GM18519 (cell line): ENCODE measurements at regions not wholly inside any gene's neighbourhood (a gene's known extent, or its start where the extent isn't known, plus 50 kb on each side); places are given as distances from the start of the nearest gene placed in this dataset.

Experiments used
- ATAC-seq: cut with Tn5 transposase; IDR thresholded peaks from one replicate; pipeline ENCODE4 v1.9.1; 2021; ENCODE audit warnings: mild to moderate bottlenecking, moderate library complexity; ENCODE audit not compliant: unreplicated experiment, low FRiP score

- no peak for ATAC-seq
Observed at GRCh38 chr2:14567561-14567960, 65.0 kb upstream of the LRATD1 start.

- ATAC-seq: no peak
Observed at GRCh38 chr2:14569294-14569693, 63.2 kb upstream of the LRATD1 start.

DNA sequence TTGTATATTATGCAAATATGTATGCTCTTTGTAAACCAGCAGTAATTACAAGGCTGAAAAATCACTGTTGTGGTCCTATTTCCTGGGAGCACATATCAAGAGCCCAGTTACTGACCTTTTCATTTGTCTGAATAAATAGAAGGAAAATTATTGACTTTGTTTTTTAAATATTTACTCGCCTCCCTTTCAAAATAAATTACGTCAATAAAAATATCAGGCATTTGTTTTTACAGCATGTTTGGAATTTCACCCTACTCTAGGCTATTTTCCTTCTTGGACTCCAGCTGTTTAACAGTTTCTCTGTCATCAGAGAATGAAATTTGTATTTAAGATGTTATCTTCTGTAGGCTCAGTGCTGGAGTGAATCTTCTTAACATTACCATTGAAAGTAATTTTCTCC lies 59.9 kb upstream of the LRATD1 start:
- ATAC-seq: no peak

GRCh38 chr2:14577843-14578242 lies 54.7 kb upstream of the LRATD1 start:
- no peak for ATAC-seq
